Lung (tissue), 11 donors: ENCODE measurements at regions not wholly inside any gene's neighbourhood (a gene's known extent, or its start where the extent isn't known, plus 50 kb on each side); places are given as distances from the start of the nearest gene placed in this dataset.
A peak's percentile ranks its signal among the peaks of the same experiment; 100 is the strongest.

Experiments
- ATAC-seq: fragments of 200-7000 bp; cut with Tn5 transposase; one replicate; pipeline ENCODE4 v1.9.1; 2020; ENCODE audit warnings: moderate number of reproducible peaks; ENCODE audit not compliant: insufficient read depth, low FRiP score
- DNase-seq, 3 donors: peaks; one replicate each; pipeline ENCODE4 v3.0.0-alpha.2; 2013 to 2017
- H3K27ac ChIP-seq, 2 donors: one replicate each; pipeline ENCODE4 v1.5.1; 2013; ENCODE audit warnings: mild to moderate bottlenecking in 2 of 2, moderate library complexity in 2 of 2, control low read depth in 1 of 2, inconsistent platforms in 1 of 2, low read depth in 1 of 2, low read length in 1 of 2
- H3K27me3 ChIP-seq, 3 donors: one replicate each; pipeline ENCODE4 v1.5.1; 2013; ENCODE audit warnings: low read length in 2 of 3; ENCODE audit not compliant: control insufficient read depth in 3 of 3, insufficient read depth in 3 of 3
- H3K36me3 ChIP-seq, 4 donors: one replicate each; pipeline ENCODE4 v1.5.1; 2013; ENCODE audit warnings: low read length in 4 of 4, mild to moderate bottlenecking in 1 of 4, moderate library complexity in 1 of 4; ENCODE audit not compliant: control insufficient read depth in 4 of 4, insufficient read depth in 4 of 4
- H3K4me1 ChIP-seq, 5 donors: one replicate each; pipeline ENCODE4 v1.5.1; 2013; ENCODE audit warnings: low read length in 5 of 5, mild to moderate bottlenecking in 2 of 5, moderate library complexity in 1 of 5; ENCODE audit not compliant: control insufficient read depth in 5 of 5, insufficient read depth in 5 of 5
- H3K4me3 ChIP-seq: one replicate; pipeline ENCODE4 v1.5.1; 2013; ENCODE audit warnings: mild to moderate bottlenecking, control low read depth, moderate library complexity
- H3K9ac ChIP-seq, 2 donors: one replicate each; pipeline ENCODE4 v1.5.1; 2013; ENCODE audit warnings: low read length in 2 of 2, control low read depth in 1 of 2; ENCODE audit not compliant: insufficient read depth in 1 of 2
- H3K9me3 ChIP-seq, 4 donors: one replicate each; pipeline ENCODE4 v1.5.1; 2013; ENCODE audit warnings: low read length in 3 of 4, mild to moderate bottlenecking in 1 of 4, moderate library complexity in 1 of 4; ENCODE audit not compliant: control insufficient read depth in 4 of 4, insufficient read depth in 3 of 4
- CTCF ChIP-seq: IDR thresholded peaks from 2 replicates; pipeline ENCODE4 v1.5.1; 2012; ENCODE audit warnings: mild to moderate bottlenecking; ENCODE audit errors: control extremely low read depth, extremely low read depth
- WGBS, 2 donors: extraction: QIAGEN DNeasy Blood & Tissue Kit; methylation state at CpG; one replicate each; pipeline ENCODE4 v1.1.7; 2013; 5-methylcytosine and 5-hydroxymethylcytosine counted together
- donor health status: control.
- donor health status: control.
- donor health status: Bipolar disorder and iron deficiency.
- donor health status: healthy.
- donor health status: DM: yes; HTN: yes; CAD: no.

GRCh38 chrX:110531873-110532580 lies 173.4 kb downstream of the RTL9 start:
- H3K9me3 ChIP-seq: no peaks in the 10 kb centered on the region
- TF ChIP-seq CTCF: no peak
- H3K27ac ChIP-seq: no peak overlapping the region
- H3K4me3 ChIP-seq: no peak overlapping the region
- H3K9ac ChIP-seq: no peak overlapping the region
- H3K4me1 ChIP-seq: peaks cover 0 to 2% (median 0%) of the 10 kb centered on the region in 5 donors
- H3K27me3 ChIP-seq: peaks cover 0 to 13% (median 11%) of the 10 kb centered on the region in 3 donors
- H3K36me3 ChIP-seq: no peaks in the 10 kb centered on the region
- 47 to 65% methylated on average over 2 of the region's 2 CpGs for WGBS, 2 donors
- peak in 1 of 3 donors; percentile 1 for DNase-seq
- ATAC-seq: no peak

GRCh38 chrX:110532581-110532931 lies 173.9 kb downstream of the RTL9 start:
- ATAC-seq (no peak), DNase-seq (no peak)
- TF ChIP-seq CTCF: no peak
- Histone ChIP-seq H3K9ac (no peak overlapping the region), H3K4me1 (peaks cover 0 to 2% (median 0%) of the 10 kb centered on the region in 5 donors), H3K27ac (no peak overlapping the region), H3K27me3 (peaks cover 0 to 13% (median 11%) of the 10 kb centered on the region in 3 donors), H3K36me3 (no peaks in the 10 kb centered on the region), H3K9me3 (no peaks in the 10 kb centered on the region), H3K4me3 (no peak overlapping the region)
- 38% methylated on average over 1 of the region's 1 CpG; no CpG with 5 or more reads in 1 of the 2 donors for WGBS, 2 donors

GRCh38 chrX:110536816-110537215 lies 178.2 kb downstream of the RTL9 start:
- H3K27ac ChIP-seq: no peak overlapping the region
- no peak for TF ChIP-seq CTCF
- peaks cover 0 to 10% (median 8%) of the 10 kb centered on the region in 3 donors for H3K27me3 ChIP-seq

More at GRCh38 chrX:110536816-110537215, 178.2 kb downstream of the RTL9 start:
- Histone ChIP-seq H3K9me3 (peaks cover 0 to 3% (median 0%) of the 10 kb centered on the region in 4 donors), H3K9ac (no peak overlapping the region), H3K4me3 (no peak overlapping the region), H3K4me1 (peaks cover 0 to 2% (median 0%) of the 10 kb centered on the region in 5 donors), H3K36me3 (no peaks in the 10 kb centered on the region)
- ATAC-seq (no peak), DNase-seq (no peak)
- 10 to 36% methylated on average over 2 of the region's 2 CpGs for whole genome bisulfite sequencing, 2 donors
